Sigmoid colon (tissue), 6 donors: ENCODE measurements at regions not wholly inside any gene's neighbourhood (a gene's known extent, or its start where the extent isn't known, plus 50 kb on each side); places are given as distances from the start of the nearest gene placed in this dataset.

Experiments
- DNase-seq: peaks from one replicate; pipeline ENCODE4 v3.0.0-alpha.2; 2019
- H3K27ac ChIP-seq, 4 donors: fragments of 200-600 bp; sonication (generic); one replicate each; pipeline ENCODE4 v1.5.1; 2016 to 2019; ENCODE audit warnings: mild to moderate bottlenecking in 1 of 4
- H3K27me3 ChIP-seq, 3 donors: fragments of 200-600 bp; sonication (generic); one replicate each; pipeline ENCODE4 v1.5.1; 2019; ENCODE audit warnings: mild to moderate bottlenecking in 1 of 3
- H3K36me3 ChIP-seq, 4 donors: fragments of 200-600 bp; sonication (generic); one replicate each; pipeline ENCODE4 v1.5.1; 2016 to 2019
- H3K4me1 ChIP-seq, 4 donors: fragments of 200-600 bp; sonication (generic); one replicate each; pipeline ENCODE4 v1.5.1; 2017 to 2019
- H3K4me3 ChIP-seq, 4 donors: fragments of 200-600 bp; sonication (generic); one replicate each; pipeline ENCODE4 v1.5.1; 2017 to 2019; ENCODE audit warnings: mild to moderate bottlenecking in 2 of 4, moderate library complexity in 1 of 4
- H3K9me3 ChIP-seq, 4 donors: fragments of 200-600 bp in 3 of 4; sonication (generic) in 3 of 4; one replicate each; pipeline versions ENCODE4 v1.5.1 to v1.6.1; 2013 to 2019
- CTCF ChIP-seq, 4 experiments: fragments of 450-650 bp in 3 of 4; fragments of 200-600 bp in 1 of 4; IDR thresholded peaks; one replicate each; pipeline ENCODE4 v1.5.1; 2016 to 2019; ENCODE audit warnings: antibody characterized with exemption in 4 of 4, mild to moderate bottlenecking in 3 of 4, moderate library complexity in 2 of 4
- EP300 ChIP-seq, 4 donors: sonication (generic); formaldehyde crosslinking; IDR thresholded peaks; one replicate each; pipeline ENCODE4 v1.6.1; 2017; ENCODE audit warnings: antibody characterized with exemption in 4 of 4
- POLR2A ChIP-seq, 2 donors: fragments of 450-650 bp; IDR thresholded peaks; one replicate each; pipeline ENCODE4 v1.6.1; 2016; ENCODE audit warnings: antibody characterized with exemption in 2 of 2, mild to moderate bottlenecking in 2 of 2, moderate library complexity in 2 of 2
- POLR2AphosphoS5 ChIP-seq, 4 donors: sonication (generic); formaldehyde crosslinking; IDR thresholded peaks; one replicate each; pipeline ENCODE4 v1.6.1; 2017; ENCODE audit warnings: antibody characterized with exemption in 4 of 4
- WGBS, 2 donors: extraction: QIAGEN DNeasy Blood & Tissue Kit; methylation state at CpG; one replicate each; pipeline ENCODE4 v1.1.7; 2013; 5-methylcytosine and 5-hydroxymethylcytosine counted together
- intact Hi-C: fragments of 100-400 bp; cut with DNase I; formaldehyde crosslinking; loops from one replicate; pipeline ENCODE4 v1.15.1; 2023
- donor health status: healthy with polysubstance abuse.
- donor health status: healthy.

DNA sequence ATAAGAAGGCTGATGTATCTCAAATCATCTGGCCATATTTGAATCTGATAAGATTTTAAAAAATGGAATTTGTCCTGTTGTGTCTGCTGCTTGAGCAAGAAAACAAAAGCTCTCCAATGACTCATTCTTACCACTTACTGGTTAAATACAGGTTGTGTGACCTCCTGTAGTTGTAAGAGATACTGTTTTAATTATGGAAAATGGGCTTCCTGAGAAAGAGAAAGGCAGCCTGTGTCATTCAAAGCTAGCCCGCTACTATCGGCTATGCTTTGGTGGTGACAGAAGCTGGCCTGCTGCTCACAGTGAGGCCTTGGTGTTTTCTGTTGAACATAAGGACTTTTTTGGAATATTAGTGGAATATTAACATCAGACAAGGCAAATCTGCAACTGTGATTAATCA lies 1722.1 kb upstream of the PCDH10 start:
- H3K27me3 ChIP-seq, result no peaks in the 10 kb centered on the region
- no peaks in the 10 kb centered on the region for H3K36me3 ChIP-seq
- DNase-seq, result no peak
- no peak overlapping the region for H3K4me3 ChIP-seq
- intact Hi-C loops, result no loop called here
- no peaks in the 10 kb centered on the region for H3K9me3 ChIP-seq
- TF ChIP-seq POLR2AphosphoS5 (IDR thresholded peaks at IDR 0.05) (no peak), CTCF (IDR thresholded peaks at IDR 0.05) (no peak), POLR2A (IDR thresholded peaks at IDR 0.05) (no peak), EP300 (IDR thresholded peaks at IDR 0.05) (no peak)
- 43 to 91% methylated on average over 2 of the region's 2 CpGs for WGBS, 2 donors
- H3K27ac ChIP-seq, result no peak overlapping the region
- no peaks in the 10 kb centered on the region for H3K4me1 ChIP-seq

DNA sequence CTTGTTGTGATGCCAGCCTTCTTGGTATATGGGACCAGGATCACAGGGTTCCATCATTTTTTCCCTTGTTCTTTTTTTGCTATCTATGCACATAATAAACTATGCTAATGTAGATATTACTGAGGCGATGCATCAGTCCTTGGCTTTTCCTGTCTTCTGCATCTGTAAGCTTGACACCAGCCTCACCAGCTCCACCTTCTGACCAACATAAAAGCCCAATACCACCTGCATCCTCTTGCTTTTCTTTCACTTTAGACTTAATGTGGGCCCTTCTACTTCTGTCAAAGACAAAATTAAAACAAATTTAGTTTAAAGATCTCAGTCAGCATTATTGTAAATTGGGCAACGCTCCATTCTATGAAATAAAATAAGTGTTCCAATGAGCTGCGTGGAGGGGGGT lies 1718.8 kb upstream of the PCDH10 start:
- WGBS, 2 donors, result 60 to 78% methylated on average over 3 of the region's 3 CpGs
- intact Hi-C loops, result no loop called here
- Histone ChIP-seq H3K4me1 (no peaks in the 10 kb centered on the region), H3K9me3 (no peaks in the 10 kb centered on the region), H3K36me3 (no peaks in the 10 kb centered on the region), H3K27ac (no peak overlapping the region), H3K27me3 (no peaks in the 10 kb centered on the region), H3K4me3 (no peak overlapping the region)
- no peak for TF ChIP-seq CTCF (IDR thresholded peaks at IDR 0.05)
- no peak for TF ChIP-seq EP300 (IDR thresholded peaks at IDR 0.05)
- TF ChIP-seq POLR2AphosphoS5 (IDR thresholded peaks at IDR 0.05), result no peak
- TF ChIP-seq POLR2A (IDR thresholded peaks at IDR 0.05), result no peak
- DNase-seq, result no peak

DNA sequence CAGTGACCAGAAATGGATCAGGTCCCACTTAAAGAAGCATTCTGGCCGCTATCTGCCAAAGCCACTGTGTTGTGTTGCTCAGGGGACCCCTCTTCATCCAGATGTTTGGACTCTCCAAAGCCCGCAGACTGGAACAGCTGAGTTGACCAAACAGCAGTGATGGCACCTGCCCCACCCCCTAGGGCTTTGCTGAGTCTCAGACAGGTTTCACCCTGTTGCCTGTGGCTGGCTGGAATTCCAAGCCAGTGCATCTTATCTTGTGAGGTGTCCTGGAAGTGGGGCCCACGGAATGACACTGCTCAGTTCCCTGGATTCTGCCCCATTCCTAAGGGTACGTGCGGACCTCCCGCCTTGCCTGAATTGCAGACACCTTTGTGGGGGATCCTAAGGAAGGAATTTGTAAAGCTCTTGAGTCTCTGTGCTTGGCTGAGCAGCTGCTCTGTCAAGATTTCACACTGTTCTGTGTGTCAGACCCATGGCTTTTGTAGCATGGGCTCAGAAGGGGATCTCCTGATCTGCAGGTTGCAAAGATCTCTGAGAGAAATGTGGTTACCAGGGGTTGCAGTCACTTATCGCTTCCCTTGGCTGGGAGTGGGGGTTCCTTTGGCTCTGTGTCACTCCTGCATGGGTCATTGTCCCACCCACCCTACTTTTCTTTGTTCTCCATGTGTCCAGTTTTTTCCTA lies 1707.9 kb upstream of the PCDH10 start:
- Histone ChIP-seq H3K4me3 (no peak overlapping the region), H3K4me1 (no peaks in the 10 kb centered on the region), H3K9me3 (peaks cover 0 to 4% (median 0%) of the 10 kb centered on the region in 4 donors), H3K36me3 (no peaks in the 10 kb centered on the region), H3K27ac (no peak overlapping the region), H3K27me3 (no peaks in the 10 kb centered on the region)
- 84 to 86% methylated on average over 7 of the region's 7 CpGs for WGBS, 2 donors
- intact Hi-C loops, result no loop called here
- TF ChIP-seq POLR2AphosphoS5 (IDR thresholded peaks at IDR 0.05), result no peak
- no peak for TF ChIP-seq POLR2A (IDR thresholded peaks at IDR 0.05)
- no peak for TF ChIP-seq CTCF (IDR thresholded peaks at IDR 0.05)
- no peak for DNase-seq

GRCh38 chr4:131447883-131448282 lies 1701.2 kb upstream of the PCDH10 start:
- Histone ChIP-seq H3K9me3 (no peaks in the 10 kb centered on the region), H3K27me3 (no peaks in the 10 kb centered on the region), H3K4me3 (no peak overlapping the region), H3K36me3 (no peaks in the 10 kb centered on the region), H3K27ac (no peak overlapping the region), H3K4me1 (no peaks in the 10 kb centered on the region)
- DNase-seq, result no peak
- WGBS, 2 donors, result 70 to 77% methylated on average over 6 of the region's 6 CpGs
- no peak for TF ChIP-seq POLR2AphosphoS5 (IDR thresholded peaks at IDR 0.05)
- TF ChIP-seq POLR2A (IDR thresholded peaks at IDR 0.05), result no peak
- no peak for TF ChIP-seq CTCF (IDR thresholded peaks at IDR 0.05)
- TF ChIP-seq EP300 (IDR thresholded peaks at IDR 0.05), result no peak
- intact Hi-C loops, result no loop called here
